ENCODE measurements at regions not wholly inside any gene's neighbourhood (a gene's known extent, or its start where the extent isn't known, plus 50 kb on each side); places are given as distances from the start of the nearest gene placed in this dataset.

DNA sequence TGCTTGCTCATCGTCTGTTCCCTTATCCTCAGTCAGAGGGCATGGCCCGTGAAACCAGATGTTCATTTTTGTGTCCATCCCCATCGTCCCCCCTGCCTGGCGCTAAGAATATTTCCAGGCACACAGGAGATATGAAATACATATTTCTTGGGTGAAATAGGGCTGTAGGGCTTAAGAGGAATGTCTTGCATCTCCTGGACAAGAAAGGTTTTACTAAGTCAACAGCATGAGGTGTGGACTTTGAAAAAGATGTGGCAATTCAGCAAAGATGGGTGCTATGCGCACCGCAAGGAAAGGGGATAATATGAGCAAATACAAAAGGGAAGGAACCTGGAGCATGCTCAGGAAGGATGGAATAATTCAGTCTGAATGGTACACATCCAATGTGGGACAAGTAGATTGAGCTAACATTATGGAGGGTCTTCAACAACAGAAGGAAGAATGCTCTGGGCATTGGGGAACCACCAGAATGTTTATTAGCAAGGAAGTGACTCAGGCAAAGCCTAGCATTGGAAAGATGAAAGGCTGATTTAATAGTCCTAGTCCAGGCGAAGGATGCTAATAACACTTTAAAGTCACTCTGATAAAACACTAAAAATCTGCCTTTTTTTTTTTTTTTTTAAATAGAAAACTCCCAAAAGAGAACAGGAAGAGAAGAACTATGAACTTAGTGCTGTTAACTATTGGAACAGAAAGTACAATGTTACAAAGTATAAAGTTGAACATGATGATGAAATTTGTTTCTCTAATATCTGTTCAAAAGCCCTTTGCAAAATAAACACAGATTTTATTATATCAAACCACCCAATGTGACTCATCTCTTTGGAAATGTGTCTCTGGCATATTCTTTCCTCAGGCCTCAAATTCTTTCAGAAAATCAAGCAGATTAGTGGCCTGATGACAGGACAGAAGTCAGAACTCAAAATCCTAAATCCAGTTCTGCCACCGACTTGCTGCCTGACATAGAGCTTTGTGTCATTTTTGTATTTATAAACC lies 449.5 kb downstream of the BCAT1 start:
- H3K36me3 ChIP-seq (ENCODE audit: insufficient read depth, low read length) = no peaks in the 10 kb centered on the region
- no peak overlapping the region for H3K4me3 ChIP-seq (ENCODE audit: low read depth in 1 of 2, low read length in 2 of 2)
- no peaks in the 10 kb centered on the region for H3K9me3 ChIP-seq (ENCODE audit: low read length)
- H3K27ac ChIP-seq (ENCODE audit: low read depth, low read length) = no peak overlapping the region
- H3K27me3 ChIP-seq (ENCODE audit: control insufficient read depth in 1 of 2, insufficient read depth in 2 of 2, low read length in 2 of 2) = no peaks in the 10 kb centered on the region
- peaks cover 40% of the 10 kb centered on the region for H3K4me1 ChIP-seq (ENCODE audit: insufficient read depth, low read length)
- H3K9ac ChIP-seq (ENCODE audit: low read length) = no peak overlapping the region

DNA sequence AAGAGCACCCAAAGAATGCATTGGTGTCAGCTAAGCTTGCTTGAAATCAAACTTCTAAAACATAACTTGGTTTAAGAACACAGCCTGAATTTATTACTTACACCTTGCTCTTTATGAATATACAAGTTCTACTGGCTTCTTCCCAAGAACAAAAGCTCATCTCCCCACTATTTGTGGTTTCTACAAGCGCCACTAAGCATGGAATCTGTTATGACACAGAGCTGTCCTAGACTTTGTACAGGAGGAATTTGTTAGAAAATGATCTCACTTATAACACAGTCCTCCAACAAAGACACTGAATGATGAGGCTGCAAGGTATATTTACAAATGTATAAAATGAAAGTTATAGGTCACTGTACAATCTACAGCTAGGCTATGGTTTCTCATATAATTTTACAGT lies 452.1 kb downstream of the BCAT1 start:
- Histone ChIP-seq H3K9me3 (ENCODE audit: low read length) (no peaks in the 10 kb centered on the region), H3K9ac (ENCODE audit: low read length) (no peak overlapping the region), H3K4me3 (ENCODE audit: low read depth in 1 of 2, low read length in 2 of 2) (peak overlapping the region in 1 of 2 donors; percentile 6), H3K27me3 (ENCODE audit: control insufficient read depth in 1 of 2, insufficient read depth in 2 of 2, low read length in 2 of 2) (no peaks in the 10 kb centered on the region), H3K4me1 (ENCODE audit: insufficient read depth, low read length) (peaks cover 40% of the 10 kb centered on the region), H3K27ac (ENCODE audit: low read depth, low read length) (no peak overlapping the region), H3K36me3 (ENCODE audit: insufficient read depth, low read length) (no peaks in the 10 kb centered on the region)

DNA sequence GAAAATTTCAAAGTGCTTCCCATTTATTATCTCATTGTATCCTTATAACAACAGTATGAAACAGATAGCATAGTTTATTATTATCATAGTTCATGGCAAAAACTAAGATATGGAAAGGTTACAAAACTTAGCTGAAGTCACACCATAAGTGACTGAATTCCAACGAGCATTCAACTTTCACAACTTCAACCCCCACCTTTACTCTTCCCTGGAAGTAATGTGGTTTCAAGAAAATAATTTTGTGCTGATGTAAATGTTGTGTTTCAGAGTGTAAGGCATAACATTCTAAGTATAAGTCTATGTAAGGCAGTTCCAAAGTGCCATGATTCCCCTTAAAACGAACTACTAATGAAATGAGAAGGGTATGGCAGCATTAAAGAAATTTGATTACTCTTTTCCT lies 454.5 kb downstream of the BCAT1 start:
- Histone ChIP-seq H3K4me3 (ENCODE audit: low read depth in 1 of 2, low read length in 2 of 2) (no peak overlapping the region), H3K9me3 (ENCODE audit: low read length) (no peaks in the 10 kb centered on the region), H3K36me3 (ENCODE audit: insufficient read depth, low read length) (no peaks in the 10 kb centered on the region), H3K4me1 (ENCODE audit: insufficient read depth, low read length) (peaks cover 44% of the 10 kb centered on the region), H3K27ac (ENCODE audit: low read depth, low read length) (no peak overlapping the region), H3K9ac (ENCODE audit: low read length) (no peak overlapping the region), H3K27me3 (ENCODE audit: control insufficient read depth in 1 of 2, insufficient read depth in 2 of 2, low read length in 2 of 2) (no peaks in the 10 kb centered on the region)

DNA sequence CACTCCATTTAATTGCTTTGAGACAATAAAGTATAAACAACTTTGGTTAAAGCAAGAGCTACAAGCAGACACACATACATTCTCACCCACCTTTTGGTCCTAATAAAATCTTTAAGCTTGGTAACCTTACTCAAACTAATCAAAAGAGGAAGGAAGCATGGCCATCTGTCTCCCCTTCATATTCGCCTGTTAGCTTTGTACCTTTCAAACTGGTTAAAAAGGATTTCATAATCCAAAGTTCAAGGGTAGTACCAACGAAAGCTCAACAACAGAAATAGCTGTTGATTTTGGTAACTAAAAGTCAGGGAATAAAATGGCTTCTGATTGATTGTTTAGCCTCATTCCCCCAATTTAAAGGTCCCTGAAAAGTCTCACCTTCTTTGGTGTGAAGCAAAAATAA lies 456.9 kb downstream of the BCAT1 start:
- no peaks in the 10 kb centered on the region for H3K36me3 ChIP-seq (ENCODE audit: insufficient read depth, low read length)
- no peak overlapping the region for H3K27ac ChIP-seq (ENCODE audit: low read depth, low read length)
- peaks cover 38% of the 10 kb centered on the region for H3K4me1 ChIP-seq (ENCODE audit: insufficient read depth, low read length)
- H3K9ac ChIP-seq (ENCODE audit: low read length) = no peak overlapping the region
- no peak overlapping the region for H3K4me3 ChIP-seq (ENCODE audit: low read depth in 1 of 2, low read length in 2 of 2)
- no peaks in the 10 kb centered on the region for H3K27me3 ChIP-seq (ENCODE audit: control insufficient read depth in 1 of 2, insufficient read depth in 2 of 2, low read length in 2 of 2)
- H3K9me3 ChIP-seq (ENCODE audit: low read length) = no peaks in the 10 kb centered on the region

DNA sequence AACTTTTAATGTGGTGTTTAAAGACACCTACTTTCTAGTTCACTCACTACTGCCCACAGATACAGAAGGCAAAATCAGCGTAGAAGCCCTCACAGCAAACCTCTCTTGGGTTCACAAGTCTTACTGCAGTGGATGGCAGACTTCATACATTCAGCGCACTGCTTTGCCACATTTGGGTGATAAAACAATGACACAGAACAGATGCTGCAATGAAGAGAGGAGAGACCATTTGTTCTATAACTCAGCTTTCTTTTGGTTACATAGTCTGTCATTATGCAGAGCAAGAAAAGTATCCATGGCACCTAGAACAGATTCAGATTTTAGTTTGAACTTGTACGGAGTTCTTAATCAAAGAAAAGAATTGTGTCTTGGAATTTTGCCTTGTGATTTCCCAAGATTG lies 459.0 kb downstream of the BCAT1 start:
- H3K9me3 ChIP-seq (ENCODE audit: low read length) = no peaks in the 10 kb centered on the region
- H3K9ac ChIP-seq (ENCODE audit: low read length) = no peak overlapping the region
- no peak overlapping the region for H3K4me3 ChIP-seq (ENCODE audit: low read depth in 1 of 2, low read length in 2 of 2)
- H3K27ac ChIP-seq (ENCODE audit: low read depth, low read length) = no peak overlapping the region
- H3K27me3 ChIP-seq (ENCODE audit: control insufficient read depth in 1 of 2, insufficient read depth in 2 of 2, low read length in 2 of 2) = no peaks in the 10 kb centered on the region
- peaks cover 23% of the 10 kb centered on the region for H3K4me1 ChIP-seq (ENCODE audit: insufficient read depth, low read length)
- H3K36me3 ChIP-seq (ENCODE audit: insufficient read depth, low read length) = no peaks in the 10 kb centered on the region

DNA sequence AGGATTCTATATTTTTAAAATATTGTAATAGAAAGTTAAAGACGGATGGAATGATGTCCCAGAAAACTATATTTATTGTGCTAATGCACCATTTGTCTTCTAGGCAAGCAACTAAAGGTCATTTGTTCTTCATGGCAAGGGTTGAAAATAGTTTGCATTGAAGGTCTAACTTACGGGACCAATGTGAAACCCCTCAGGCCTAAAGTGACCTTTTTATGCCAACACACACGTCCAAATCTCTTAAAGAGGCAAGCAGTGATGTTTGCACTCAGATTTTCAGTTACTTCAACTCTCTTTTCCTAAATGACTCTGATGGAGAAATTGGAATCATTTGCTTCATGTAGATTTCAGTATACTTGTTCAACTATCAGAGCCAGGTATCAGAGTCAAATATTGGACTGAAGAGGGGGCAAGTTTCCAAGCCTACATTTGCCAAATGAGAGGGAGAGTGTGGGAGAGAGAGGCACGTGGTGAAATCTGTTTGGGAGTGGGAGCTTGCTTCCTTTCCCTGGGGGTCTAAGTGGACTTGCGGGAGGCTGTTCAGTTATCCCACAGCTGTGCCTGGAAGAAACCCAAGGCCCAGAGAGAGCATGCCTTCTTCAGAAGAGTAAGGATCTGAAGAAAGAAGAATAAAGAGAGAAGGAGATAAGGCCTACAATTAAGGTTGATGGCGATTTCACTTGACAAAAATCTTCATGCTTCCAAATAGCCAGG lies 459.8 kb downstream of the BCAT1 start:
- Histone ChIP-seq H3K4me1 (ENCODE audit: insufficient read depth, low read length) (peaks cover 23% of the 10 kb centered on the region), H3K9me3 (ENCODE audit: low read length) (no peaks in the 10 kb centered on the region), H3K9ac (ENCODE audit: low read length) (no peak overlapping the region), H3K4me3 (ENCODE audit: low read depth in 1 of 2, low read length in 2 of 2) (no peak overlapping the region), H3K36me3 (ENCODE audit: insufficient read depth, low read length) (no peaks in the 10 kb centered on the region), H3K27me3 (ENCODE audit: control insufficient read depth in 1 of 2, insufficient read depth in 2 of 2, low read length in 2 of 2) (no peaks in the 10 kb centered on the region), H3K27ac (ENCODE audit: low read depth, low read length) (no peak overlapping the region)

DNA sequence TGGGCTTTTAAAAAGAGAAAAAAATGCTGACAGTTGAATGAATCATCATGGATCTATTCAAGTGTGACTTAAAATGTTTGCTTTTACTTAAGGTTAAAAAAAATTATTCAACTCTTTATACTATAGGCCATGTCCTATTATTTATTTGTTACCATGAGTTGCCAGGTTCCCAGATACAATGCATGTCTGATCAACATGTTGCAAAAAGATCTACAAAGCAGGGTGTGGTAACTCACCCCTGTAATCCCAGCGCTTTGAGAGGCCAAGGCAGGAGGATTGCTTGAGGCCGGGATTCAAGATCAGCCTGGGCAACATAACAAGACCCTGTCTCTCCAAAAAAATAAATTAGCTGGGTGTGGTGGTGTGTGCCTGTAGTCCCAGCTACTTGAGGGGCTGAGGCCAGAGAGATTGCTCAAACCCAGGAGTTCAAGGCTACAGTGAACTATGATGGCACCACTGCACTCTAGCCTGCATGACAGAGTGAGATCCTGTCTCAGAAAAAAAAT lies 460.8 kb downstream of the BCAT1 start:
- Histone ChIP-seq H3K4me3 (ENCODE audit: low read depth in 1 of 2, low read length in 2 of 2) (no peak overlapping the region), H3K36me3 (ENCODE audit: insufficient read depth, low read length) (no peaks in the 10 kb centered on the region), H3K27me3 (ENCODE audit: control insufficient read depth in 1 of 2, insufficient read depth in 2 of 2, low read length in 2 of 2) (no peaks in the 10 kb centered on the region), H3K9me3 (ENCODE audit: low read length) (no peaks in the 10 kb centered on the region), H3K27ac (ENCODE audit: low read depth, low read length) (no peak overlapping the region), H3K9ac (ENCODE audit: low read length) (no peak overlapping the region), H3K4me1 (ENCODE audit: insufficient read depth, low read length) (peaks cover 23% of the 10 kb centered on the region)

DNA sequence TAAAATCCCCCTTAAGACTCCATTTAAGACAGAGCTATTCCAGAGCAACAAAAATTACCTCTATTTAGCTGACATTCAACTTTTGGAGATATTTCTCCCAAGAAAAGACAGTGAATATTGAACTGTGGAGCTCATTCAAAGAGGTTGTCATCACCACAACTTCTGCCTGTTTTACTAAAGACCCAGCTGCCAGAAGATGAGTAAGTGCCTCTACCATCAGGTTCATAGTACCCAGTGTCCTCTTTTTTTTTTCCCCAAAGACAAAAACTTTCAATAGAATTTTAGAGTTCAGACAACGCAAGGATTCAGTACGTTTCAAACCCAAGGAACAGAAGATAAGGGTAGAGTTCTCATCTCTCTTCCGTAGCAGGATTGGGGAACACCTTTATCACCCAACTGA lies 461.3 kb downstream of the BCAT1 start:
- H3K4me1 ChIP-seq (ENCODE audit: insufficient read depth, low read length) = peaks cover 23% of the 10 kb centered on the region
- no peak overlapping the region for H3K9ac ChIP-seq (ENCODE audit: low read length)
- H3K9me3 ChIP-seq (ENCODE audit: low read length) = no peaks in the 10 kb centered on the region
- H3K4me3 ChIP-seq (ENCODE audit: low read depth in 1 of 2, low read length in 2 of 2) = no peak overlapping the region
- H3K36me3 ChIP-seq (ENCODE audit: insufficient read depth, low read length) = no peaks in the 10 kb centered on the region
- H3K27me3 ChIP-seq (ENCODE audit: control insufficient read depth in 1 of 2, insufficient read depth in 2 of 2, low read length in 2 of 2) = no peaks in the 10 kb centered on the region
- no peak overlapping the region for H3K27ac ChIP-seq (ENCODE audit: low read depth, low read length)

DNA sequence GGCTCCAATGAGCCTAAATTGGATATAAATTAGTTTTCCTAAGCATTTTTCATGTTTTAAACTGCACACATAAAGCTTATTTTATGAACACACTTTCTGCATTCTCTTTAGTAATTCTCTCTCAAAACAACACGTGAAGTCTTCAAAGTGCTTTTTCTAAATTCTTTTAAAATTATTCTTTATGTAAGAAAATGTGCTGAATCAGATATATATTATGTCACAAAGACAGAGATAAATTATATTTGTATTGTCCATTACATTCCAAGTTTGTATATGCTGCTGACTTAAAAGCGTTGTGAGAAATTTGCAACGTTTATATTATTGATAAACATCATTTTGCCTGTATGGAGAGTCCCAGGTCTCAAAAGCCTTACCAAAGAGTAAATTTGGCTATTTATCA lies 465.2 kb downstream of the BCAT1 start:
- no peak overlapping the region for H3K4me3 ChIP-seq (ENCODE audit: low read depth in 1 of 2, low read length in 2 of 2)
- H3K36me3 ChIP-seq (ENCODE audit: insufficient read depth, low read length) = no peaks in the 10 kb centered on the region
- H3K27ac ChIP-seq (ENCODE audit: low read depth, low read length) = no peak overlapping the region
- H3K4me1 ChIP-seq (ENCODE audit: insufficient read depth, low read length) = no peaks in the 10 kb centered on the region
- H3K9ac ChIP-seq (ENCODE audit: low read length) = no peak overlapping the region
- H3K9me3 ChIP-seq (ENCODE audit: low read length) = no peaks in the 10 kb centered on the region
- no peaks in the 10 kb centered on the region for H3K27me3 ChIP-seq (ENCODE audit: control insufficient read depth in 1 of 2, insufficient read depth in 2 of 2, low read length in 2 of 2)

DNA sequence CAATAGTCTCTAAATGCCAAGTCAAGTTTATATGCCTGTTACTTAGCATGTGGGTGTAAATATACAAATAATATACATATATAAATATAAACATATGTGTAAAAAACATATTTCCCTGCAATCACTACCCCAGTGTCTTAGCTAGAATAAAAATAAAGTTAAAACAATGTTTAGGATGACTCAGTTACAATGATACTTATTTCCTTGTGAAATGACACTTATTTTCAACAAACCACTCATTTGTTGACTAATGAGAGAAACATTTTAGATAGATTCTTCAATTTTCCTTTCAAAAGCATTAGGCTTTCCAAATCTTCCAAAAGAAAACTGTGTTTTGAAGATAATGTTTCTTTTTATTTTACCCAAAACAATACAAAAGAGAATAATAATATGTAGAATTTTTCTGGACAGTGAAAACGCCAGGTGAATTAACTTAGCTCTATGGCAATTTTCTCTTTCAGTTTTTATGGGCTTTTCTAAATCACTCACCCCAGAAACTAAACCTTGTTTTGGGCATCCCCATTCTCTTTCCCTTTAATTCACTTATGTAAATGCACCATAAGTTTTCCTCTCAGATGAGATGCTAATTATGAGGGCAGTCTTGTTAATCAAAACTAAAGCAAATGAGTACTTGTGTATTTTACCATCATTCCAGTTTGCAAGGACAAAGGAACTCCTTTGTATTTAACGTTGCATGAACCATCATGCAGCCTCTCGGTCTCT lies 465.9 kb downstream of the BCAT1 start:
- Histone ChIP-seq H3K9me3 (ENCODE audit: low read length) (no peaks in the 10 kb centered on the region), H3K4me1 (ENCODE audit: insufficient read depth, low read length) (no peaks in the 10 kb centered on the region), H3K36me3 (ENCODE audit: insufficient read depth, low read length) (no peaks in the 10 kb centered on the region), H3K27ac (ENCODE audit: low read depth, low read length) (no peak overlapping the region), H3K4me3 (ENCODE audit: low read depth in 1 of 2, low read length in 2 of 2) (no peak overlapping the region), H3K9ac (ENCODE audit: low read length) (no peak overlapping the region), H3K27me3 (ENCODE audit: control insufficient read depth in 1 of 2, insufficient read depth in 2 of 2, low read length in 2 of 2) (no peaks in the 10 kb centered on the region)

DNA sequence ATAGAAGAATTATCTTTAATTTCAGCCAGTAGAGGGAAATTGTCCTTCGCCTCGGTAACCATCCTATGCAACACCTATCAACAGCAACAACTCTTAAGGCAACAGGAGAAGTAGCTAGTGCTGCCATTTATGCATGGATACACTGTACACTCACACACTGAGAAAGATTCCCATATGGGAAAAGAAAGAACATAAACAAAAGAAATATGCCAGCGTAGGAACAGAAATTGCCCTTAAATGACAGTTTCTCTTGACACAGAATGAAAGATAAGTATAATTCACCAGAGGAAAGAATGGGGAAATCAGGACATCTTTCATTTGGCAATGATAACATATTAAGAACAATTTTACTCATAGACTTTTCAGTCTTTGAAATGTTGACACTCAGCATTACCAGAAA lies 466.9 kb downstream of the BCAT1 start:
- H3K4me1 ChIP-seq (ENCODE audit: insufficient read depth, low read length) = no peaks in the 10 kb centered on the region
- no peak overlapping the region for H3K9ac ChIP-seq (ENCODE audit: low read length)
- H3K4me3 ChIP-seq (ENCODE audit: low read depth in 1 of 2, low read length in 2 of 2) = no peak overlapping the region
- H3K27me3 ChIP-seq (ENCODE audit: control insufficient read depth in 1 of 2, insufficient read depth in 2 of 2, low read length in 2 of 2) = no peaks in the 10 kb centered on the region
- no peak overlapping the region for H3K27ac ChIP-seq (ENCODE audit: low read depth, low read length)
- no peaks in the 10 kb centered on the region for H3K9me3 ChIP-seq (ENCODE audit: low read length)
- H3K36me3 ChIP-seq (ENCODE audit: insufficient read depth, low read length) = no peaks in the 10 kb centered on the region
